ACC112 (cell line): ENCODE measurements at regions not wholly inside any gene's neighbourhood (a gene's known extent, or its start where the extent isn't known, plus 50 kb on each side); places are given as distances from the start of the nearest gene placed in this dataset.
"Not testable (repeated sequence)": the region's sequence is repeated elsewhere in the genome, so short reads cannot be mapped to it uniquely, and the experiment has no call there.

Experiments used
- H2AFZ ChIP-seq: fragments of 200-600 bp; sonication (generic); one replicate; pipeline ENCODE4 v1.6.0; 2017; ENCODE audit warnings: antibody characterized with exemption, low read length; ENCODE audit not compliant: unreplicated experiment
- H3K27ac ChIP-seq: fragments of 200-600 bp; sonication (generic); 2 replicates; pipeline ENCODE4 v1.5.1; 2014; ENCODE audit warnings: low read depth, mild to moderate bottlenecking, antibody characterized with exemption, low read length, moderate library complexity
- H3K27me3 ChIP-seq: fragments of 200-600 bp; sonication (generic); 2 replicates; pipeline ENCODE4 v1.6.1; 2014; ENCODE audit warnings: mild to moderate bottlenecking, antibody characterized with exemption, low read length, moderate library complexity, mixed read lengths; ENCODE audit not compliant: insufficient read depth
- H3K36me3 ChIP-seq: fragments of 200-600 bp; sonication (generic); 2 replicates; pipeline ENCODE4 v1.6.1; 2016; ENCODE audit warnings: mild to moderate bottlenecking, antibody characterized with exemption, low read length, moderate library complexity, mixed read lengths; ENCODE audit not compliant: insufficient read depth
- H3K4me1 ChIP-seq: fragments of 200-600 bp; sonication (generic); one replicate; pipeline ENCODE4 v1.6.1; 2016; ENCODE audit warnings: low read length, mixed read lengths; ENCODE audit not compliant: insufficient read depth, unreplicated experiment, control insufficient read depth
- H3K4me3 ChIP-seq: fragments of 200-600 bp; sonication (generic); 2 replicates; pipeline ENCODE4 v1.5.1; 2014; ENCODE audit warnings: mild to moderate bottlenecking, low read depth, low read length
- H3K79me2 ChIP-seq: fragments of 200-600 bp; sonication (generic); one replicate; pipeline ENCODE4 v1.6.0; 2016; ENCODE audit warnings: low read length; ENCODE audit not compliant: control insufficient read depth, unreplicated experiment, insufficient read depth

DNA sequence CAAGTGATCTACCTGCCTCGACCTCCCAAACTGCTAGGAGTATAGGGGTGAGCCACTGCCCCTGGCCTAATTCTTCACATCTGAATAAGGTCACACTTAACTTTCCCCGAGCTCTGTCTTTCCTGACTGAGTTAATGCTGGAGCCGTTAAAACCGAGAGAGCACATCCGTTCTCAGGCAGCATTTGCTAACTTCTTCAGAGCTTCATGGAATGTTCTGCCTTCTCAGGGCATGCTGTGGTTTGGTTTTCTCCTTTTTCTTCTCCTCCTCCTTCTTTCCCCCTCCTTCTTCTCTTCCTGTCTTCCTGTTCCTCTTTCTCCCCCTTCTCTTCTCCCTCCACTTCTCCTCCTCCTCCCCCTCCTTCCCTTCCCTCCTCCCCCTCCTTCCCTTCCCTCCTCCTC is 119.9 kb downstream of the ASMT start:
- H3K79me2 ChIP-seq, result no peaks in the 10 kb centered on the region
- no peak overlapping the region for H3K27ac ChIP-seq
- no peaks in the 10 kb centered on the region for H3K4me1 ChIP-seq
- no peak overlapping the region for H3K4me3 ChIP-seq
- H3K36me3 ChIP-seq, result no peaks in the 10 kb centered on the region
- H3K27me3 ChIP-seq, result no peaks in the 10 kb centered on the region
- no peak overlapping the region for H2AFZ ChIP-seq

DNA sequence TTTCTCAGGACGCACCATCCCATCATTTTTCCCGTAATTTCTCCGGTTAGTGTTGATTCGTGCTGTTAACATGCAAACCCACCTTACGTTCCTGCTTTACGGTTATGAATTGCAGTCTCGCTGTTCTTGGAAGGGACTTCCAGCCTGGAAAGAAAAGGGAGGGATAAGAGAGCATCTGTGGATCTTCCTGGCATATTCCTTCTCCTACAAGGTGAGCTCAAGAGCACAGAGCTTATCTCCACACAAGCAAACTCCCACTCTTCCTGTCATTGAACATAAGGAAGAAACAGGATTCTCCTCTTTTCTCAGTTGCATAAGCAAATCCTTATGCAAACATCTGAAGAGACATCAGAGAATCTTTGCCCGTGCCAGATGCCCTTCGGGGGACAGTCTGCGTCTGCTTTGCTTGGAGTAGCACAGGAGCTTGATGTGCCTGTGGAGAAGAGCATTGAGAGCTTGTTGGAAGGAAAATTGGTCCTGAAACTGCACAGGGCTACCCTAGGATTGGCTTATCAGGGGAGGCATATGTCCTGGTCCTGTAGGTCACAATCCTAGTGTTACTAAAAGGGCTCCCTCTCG is 127.0 kb downstream of the ASMT start:
- Histone ChIP-seq H3K4me1 (no peaks in the 10 kb centered on the region), H2AFZ (no peak overlapping the region), H3K4me3 (no peak overlapping the region), H3K36me3 (no peaks in the 10 kb centered on the region), H3K27me3 (no peaks in the 10 kb centered on the region; the same call in 1 of the 2 replicates), H3K27ac (no peak overlapping the region), H3K79me2 (no peaks in the 10 kb centered on the region)

DNA sequence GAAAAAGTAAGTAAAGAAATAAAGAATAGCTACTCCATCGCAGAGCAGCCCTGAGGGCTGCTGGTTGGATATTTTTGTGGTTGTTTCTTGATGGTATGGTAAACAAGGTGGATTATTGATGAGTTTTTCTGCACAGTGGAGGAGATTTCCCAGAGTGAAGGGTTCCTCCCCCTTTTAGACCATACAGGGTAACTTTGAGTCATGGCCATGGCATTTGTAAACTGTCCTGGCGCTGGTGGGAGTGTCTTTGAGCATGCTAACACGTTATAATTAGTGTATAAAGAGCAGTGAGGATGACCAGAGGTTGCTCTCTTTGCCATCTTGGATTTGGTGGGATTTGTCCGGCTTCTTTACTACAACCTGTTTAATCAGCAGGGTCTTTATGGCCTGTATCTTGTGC is 128.2 kb downstream of the ASMT start:
- no peaks in the 10 kb centered on the region for H3K36me3 ChIP-seq
- H2AFZ ChIP-seq, result no peak overlapping the region
- H3K27me3 ChIP-seq, result no peaks in the 10 kb centered on the region; the same call in 1 of the 2 replicates

DNA sequence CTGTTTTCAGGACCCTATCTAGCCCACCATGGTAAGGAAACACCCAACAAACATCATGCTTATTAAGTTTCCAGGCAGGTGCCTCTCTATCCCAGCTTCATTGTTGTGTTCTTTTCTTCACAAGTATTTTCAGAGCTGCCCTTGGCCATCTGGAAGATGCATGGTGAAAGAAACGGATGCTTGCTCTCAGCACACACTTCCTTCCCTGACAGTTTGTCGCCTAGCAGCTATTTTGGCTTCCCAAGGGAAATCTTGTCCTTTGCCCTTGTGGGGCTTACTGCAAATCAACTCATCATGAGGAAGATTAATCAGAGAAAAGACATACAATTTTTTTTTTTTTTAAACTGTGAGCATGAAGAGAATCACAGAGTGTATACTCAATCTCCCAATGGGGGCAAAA is 128.8 kb downstream of the ASMT start:
- Histone ChIP-seq H2AFZ (no peak overlapping the region), H3K36me3 (no peaks in the 10 kb centered on the region), H3K4me1 (no peaks in the 10 kb centered on the region), H3K4me3 (no peak overlapping the region), H3K27me3 (no peaks in the 10 kb centered on the region; the same call in 1 of the 2 replicates), H3K79me2 (no peaks in the 10 kb centered on the region), H3K27ac (no peak overlapping the region)

More for the DNA sequence above, 128.2 kb downstream of the ASMT start:
- Histone ChIP-seq H3K4me3 (no peak overlapping the region), H3K4me1 (no peaks in the 10 kb centered on the region), H3K79me2 (no peaks in the 10 kb centered on the region), H3K27ac (no peak overlapping the region)

DNA sequence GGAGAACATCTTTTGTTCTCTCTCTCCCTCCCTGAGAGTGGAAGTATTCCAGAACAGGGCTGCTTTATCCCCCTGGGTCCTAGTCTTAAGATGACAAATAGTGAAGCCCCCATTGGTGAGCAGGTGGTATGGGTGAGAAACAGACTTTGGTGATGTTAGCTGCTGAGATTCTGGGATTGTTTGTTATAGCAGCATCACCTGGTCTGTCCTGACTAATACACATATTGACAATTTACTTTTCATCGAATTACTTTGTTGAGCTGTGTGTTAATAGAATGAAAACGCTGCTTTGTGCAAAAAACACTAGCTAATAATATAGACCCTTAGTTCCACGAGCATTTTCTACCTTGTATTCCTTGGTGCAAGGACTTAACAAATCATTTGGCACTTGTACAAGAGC is 133.5 kb downstream of the ASMT start:
- Histone ChIP-seq H3K27ac (no peak overlapping the region), H3K36me3 (no peaks in the 10 kb centered on the region), H3K27me3 (peaks cover 13% of the 10 kb centered on the region; the same call in 1 of the 2 replicates), H3K4me3 (no peak overlapping the region), H3K79me2 (no peaks in the 10 kb centered on the region), H3K4me1 (no peaks in the 10 kb centered on the region), H2AFZ (no peak overlapping the region)

DNA sequence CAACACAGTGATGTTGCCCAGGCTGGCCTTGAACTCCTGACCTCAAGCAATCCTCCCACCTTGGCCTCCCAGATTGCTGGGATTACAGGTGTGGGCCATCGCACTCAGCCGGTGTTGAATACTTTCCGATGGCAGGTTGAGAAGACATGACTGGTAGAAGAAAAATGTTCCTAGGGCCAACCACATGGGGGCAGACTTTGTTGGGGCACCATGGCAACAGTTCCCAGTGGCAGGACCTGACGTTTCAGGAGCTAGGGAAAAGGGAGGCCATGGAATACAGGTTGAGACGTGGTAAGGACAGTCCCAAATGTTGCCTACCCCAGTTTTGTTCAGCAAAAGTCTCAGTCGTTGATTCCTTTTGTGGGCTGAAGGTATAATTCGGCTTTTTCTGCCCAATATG is 134.6 kb downstream of the ASMT start:
- H2AFZ ChIP-seq, result no peak overlapping the region
- H3K79me2 ChIP-seq, result no peaks in the 10 kb centered on the region
- H3K4me3 ChIP-seq, result no peak overlapping the region
- H3K36me3 ChIP-seq, result no peaks in the 10 kb centered on the region
- H3K27ac ChIP-seq, result no peak overlapping the region
- H3K27me3 ChIP-seq, result peaks cover 21% of the 10 kb centered on the region; the same call in 1 of the 2 replicates
- no peaks in the 10 kb centered on the region for H3K4me1 ChIP-seq

DNA sequence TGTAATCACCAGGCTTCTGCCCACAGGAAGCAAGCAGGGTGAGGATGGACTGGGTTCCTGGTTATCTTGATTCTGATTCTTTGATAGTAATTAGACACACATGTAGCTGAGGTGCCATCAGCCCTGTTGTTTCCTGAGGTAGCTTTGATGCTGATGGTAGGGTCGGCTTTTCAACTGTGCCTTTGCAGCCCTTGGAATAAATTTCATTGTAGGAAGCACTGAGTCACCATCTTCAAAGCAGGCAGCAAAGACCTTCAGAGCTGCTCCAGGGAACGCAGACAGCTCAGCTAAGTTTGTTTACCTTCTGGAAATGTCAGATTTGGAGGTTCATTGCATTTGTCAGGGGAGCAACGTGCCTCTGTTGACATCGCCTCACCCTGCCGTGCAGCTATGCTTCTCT is 135.4 kb downstream of the ASMT start:
- H3K36me3 ChIP-seq, result no peaks in the 10 kb centered on the region
- H3K4me1 ChIP-seq, result no peaks in the 10 kb centered on the region
- H3K79me2 ChIP-seq, result no peaks in the 10 kb centered on the region
- H3K4me3 ChIP-seq, result no peak overlapping the region
- H3K27me3 ChIP-seq, result peaks cover 21% of the 10 kb centered on the region; the same call in 1 of the 2 replicates
- no peak overlapping the region for H2AFZ ChIP-seq
- H3K27ac ChIP-seq, result no peak overlapping the region

DNA sequence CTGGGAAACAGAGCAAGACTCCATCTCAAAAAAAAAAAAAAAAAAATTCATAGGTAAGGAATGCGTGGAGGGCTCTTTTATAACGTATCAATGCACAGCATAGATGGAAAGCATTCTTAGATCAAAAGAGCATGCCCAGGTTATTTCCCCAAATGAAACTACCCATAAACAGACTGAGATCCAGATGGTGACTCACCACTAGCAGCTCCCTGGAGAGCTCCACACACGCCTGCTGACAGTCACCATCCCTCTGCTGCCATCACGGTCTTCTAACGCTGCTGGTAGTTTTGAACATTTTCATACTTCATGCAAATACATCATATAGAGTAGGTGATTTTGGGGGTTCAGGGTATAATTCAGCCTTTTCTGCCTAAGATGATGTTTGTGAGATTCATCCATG is 136.9 kb downstream of the ASMT start:
- H3K27ac ChIP-seq, result no peak overlapping the region
- H3K4me3 ChIP-seq, result no peak overlapping the region
- no peaks in the 10 kb centered on the region for H3K4me1 ChIP-seq
- H3K27me3 ChIP-seq, result peaks cover 21% of the 10 kb centered on the region; the same call in 1 of the 2 replicates
- H3K79me2 ChIP-seq, result no peaks in the 10 kb centered on the region
- H3K36me3 ChIP-seq, result no peaks in the 10 kb centered on the region
- H2AFZ ChIP-seq, result no peak overlapping the region

DNA sequence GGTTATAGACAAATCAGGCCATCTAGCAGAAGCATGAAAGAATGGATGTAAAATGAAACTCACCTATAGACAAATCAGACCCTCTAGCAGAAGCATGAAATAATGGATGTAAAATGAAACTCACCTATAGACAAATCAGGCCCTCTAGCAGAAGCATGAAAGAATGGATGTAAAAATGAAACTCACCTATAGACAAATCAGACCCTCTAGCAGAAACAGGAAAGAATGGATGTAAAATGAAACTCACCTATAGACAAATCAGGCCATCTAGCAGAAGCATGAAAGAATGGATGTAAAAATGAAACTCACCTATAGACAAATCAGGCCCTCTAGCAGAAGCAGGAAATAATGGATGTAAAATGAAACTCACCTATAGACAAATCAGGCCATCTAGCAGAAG is 137.9 kb downstream of the ASMT start:
- not testable (repeated sequence) for H3K79me2 ChIP-seq, H3K4me1 ChIP-seq, H3K4me3 ChIP-seq, H2AFZ ChIP-seq, H3K27ac ChIP-seq, H3K36me3 ChIP-seq
- H3K27me3 ChIP-seq, result peaks cover 21% of the 10 kb centered on the region; the same call in 1 of the 2 replicates

DNA sequence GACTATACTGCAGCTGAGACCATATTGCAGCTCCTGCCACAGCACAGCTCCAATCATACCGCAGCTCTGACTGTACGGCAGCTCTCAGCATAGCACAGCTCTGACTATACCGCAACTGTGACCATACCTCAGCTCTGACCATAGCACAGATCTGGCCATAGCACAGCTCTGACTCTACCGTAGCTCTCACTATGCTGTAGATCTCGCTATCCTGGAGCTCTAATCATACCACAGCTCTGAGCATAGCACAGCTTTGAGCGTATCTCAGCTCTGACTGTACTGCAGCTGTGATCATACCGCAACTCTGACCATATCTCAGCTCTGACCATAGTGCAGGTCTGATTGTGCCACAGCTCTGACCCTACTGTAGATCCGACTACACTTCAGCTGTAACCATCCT is 139.2 kb downstream of the ASMT start:
- Histone ChIP-seq H3K27me3 (peaks cover 21% of the 10 kb centered on the region; the same call in 1 of the 2 replicates), H3K36me3 (no peaks in the 10 kb centered on the region), H3K4me1 (no peaks in the 10 kb centered on the region), H3K79me2 (no peaks in the 10 kb centered on the region), H3K27ac (no peak overlapping the region), H2AFZ (no peak overlapping the region), H3K4me3 (no peak overlapping the region)

DNA sequence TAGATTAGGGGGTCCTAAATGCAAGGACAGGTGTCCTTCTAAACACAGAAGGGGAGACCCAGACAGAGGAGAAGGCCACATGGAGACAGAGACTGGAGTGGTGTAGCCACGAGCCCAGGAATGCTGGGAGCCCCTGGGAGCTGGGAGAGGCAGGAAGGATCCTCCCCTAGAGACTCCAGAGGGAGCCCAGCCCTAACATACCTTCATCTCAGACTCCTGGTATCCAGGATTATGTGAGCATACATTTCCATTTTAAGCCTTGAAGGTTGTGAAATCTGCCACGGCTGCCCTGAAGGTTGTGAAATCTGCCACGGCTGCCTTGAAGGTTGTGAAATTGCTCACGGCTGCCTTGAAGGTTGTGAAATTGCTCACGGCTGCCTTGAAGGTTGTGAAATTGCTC is 148.4 kb downstream of the ASMT start:
- no peak overlapping the region for H3K27ac ChIP-seq
- no peak overlapping the region for H3K4me3 ChIP-seq

More for the DNA sequence above, 148.4 kb downstream of the ASMT start:
- Histone ChIP-seq H3K36me3 (no peaks in the 10 kb centered on the region), H3K27me3 (no peaks in the 10 kb centered on the region), H2AFZ (no peak overlapping the region), H3K79me2 (no peaks in the 10 kb centered on the region), H3K4me1 (no peaks in the 10 kb centered on the region)
